GM23338 (cell line): ENCODE measurements at regions not wholly inside any gene's neighbourhood (a gene's known extent, or its start where the extent isn't known, plus 50 kb on each side); places are given as distances from the start of the nearest gene placed in this dataset. TPM values are rescaled to one million over a fixed set of nuclear protein-coding genes. Genes with fewer than 3 reads are reported as not detected.

Experiments used
- microRNA-seq: library from miRNA; unstranded; fragments of <30 nt; microRNA quantifications from one replicate; pipeline ENCODE4, GENCODE V29; 2017
- small RNA-seq: library from RNA; depleted of rRNA; stranded (forward); fragments of <200 nt; gene quantifications from one replicate; pipeline ENCODE3, GENCODE V24; 2014; ENCODE audit warnings: low replicate concordance

Small RNA genes in the stretch of these regions (microRNA-seq; reads per million reads assigned to microRNA genes)
- not detected for gene MIR5197

Small RNA genes in the stretch of these regions (small RNA-seq; reads per million reads assigned to genes)
- gene MIR5197 (not detected), gene RNU7-156P (not detected)
